Fibroblast of the aortic adventitia (primary cell): ENCODE measurements at regions not wholly inside any gene's neighbourhood (a gene's known extent, or its start where the extent isn't known, plus 50 kb on each side); places are given as distances from the start of the nearest gene placed in this dataset.

Source experiments
- DNase-seq: peaks from one replicate; pipeline ENCODE4 v3.0.0-alpha.2; 2010; ENCODE audit warnings: low read depth
- H3K4me3 ChIP-seq: 2 replicates; pipeline ENCODE4 v1.5.1; 2011; ENCODE audit warnings: low read depth, mild to moderate bottlenecking, control low read depth, low read length, moderate library complexity
- CTCF ChIP-seq: IDR thresholded peaks from 2 replicates; pipeline ENCODE4 v1.5.1; 2011; ENCODE audit warnings: mild to moderate bottlenecking, low read length, control low read depth, inconsistent platforms; ENCODE audit not compliant: insufficient read depth

GRCh38 chr1:203926025-203926540 lies 64.7 kb downstream of the SNRPE start:
- no peak overlapping the region for H3K4me3 ChIP-seq
- peak; percentile 91 for DNase-seq
- TF ChIP-seq CTCF: no peak

DNA sequence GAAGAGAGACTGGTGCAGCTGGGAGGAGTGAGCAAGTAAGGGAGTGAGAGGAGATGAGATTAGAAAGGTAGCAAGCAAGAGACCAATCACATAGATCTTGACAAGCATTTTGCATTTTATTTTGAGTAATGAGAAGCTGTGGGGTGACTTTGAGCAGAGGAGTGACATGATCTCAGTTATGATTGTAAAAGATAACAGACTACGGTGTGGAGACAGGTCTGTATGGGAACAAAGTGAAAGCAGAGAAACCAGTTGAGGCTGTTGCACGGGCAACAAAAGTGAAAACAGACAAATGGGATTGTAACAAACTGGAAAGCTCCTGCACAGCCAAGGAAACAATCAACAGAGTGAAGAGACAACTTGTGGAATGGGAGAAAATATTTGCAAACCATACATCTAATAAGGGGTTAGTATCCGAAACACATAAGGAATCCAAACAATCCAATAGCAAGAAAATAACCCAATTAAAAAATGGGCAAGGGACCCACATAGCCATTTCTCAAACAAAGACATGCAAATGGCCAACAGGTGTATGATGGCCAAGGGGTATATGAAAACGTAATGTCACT lies 68.4 kb downstream of the SNRPE start:
- no peak overlapping the region for H3K4me3 ChIP-seq
- no peak for TF ChIP-seq CTCF
- DNase-seq: no peak

GRCh38 chr1:203930342-203930741 lies 68.9 kb downstream of the SNRPE start:
- no peak for TF ChIP-seq CTCF
- peak; percentile 75 for DNase-seq
- no peak overlapping the region for H3K4me3 ChIP-seq

GRCh38 chr1:203931953-203932352 lies 70.6 kb downstream of the SNRPE start:
- no peak for DNase-seq
- TF ChIP-seq CTCF: no peak
- H3K4me3 ChIP-seq: no peak overlapping the region

- no peak for TF ChIP-seq CTCF
- DNase-seq: no peak
- no peak overlapping the region for H3K4me3 ChIP-seq
These were observed 71.2 kb downstream of the SNRPE start for GRCh38 chr1:203932556-203932955.

DNA sequence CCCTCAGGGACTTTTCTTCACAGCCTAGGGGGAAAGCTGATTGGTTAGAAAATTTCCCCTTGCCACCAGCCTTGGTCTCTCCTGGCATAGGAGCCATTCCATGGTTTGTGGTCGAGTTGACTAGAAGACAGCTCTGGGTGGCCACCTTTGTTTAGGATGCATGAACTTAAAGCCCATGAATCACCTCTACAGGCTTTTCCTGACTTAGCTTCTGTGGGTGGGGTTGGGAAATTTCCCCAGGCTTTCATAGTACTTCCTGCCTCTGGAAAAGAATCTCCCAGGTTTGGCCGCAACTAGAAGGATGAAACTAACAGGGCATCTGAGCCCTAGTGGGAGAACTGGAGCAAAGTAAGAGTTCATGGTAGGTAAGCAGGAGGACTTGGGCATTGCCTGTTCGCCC lies 72.6 kb downstream of the SNRPE start:
- no peak for DNase-seq
- TF ChIP-seq CTCF: no peak
- no peak overlapping the region for H3K4me3 ChIP-seq

DNA sequence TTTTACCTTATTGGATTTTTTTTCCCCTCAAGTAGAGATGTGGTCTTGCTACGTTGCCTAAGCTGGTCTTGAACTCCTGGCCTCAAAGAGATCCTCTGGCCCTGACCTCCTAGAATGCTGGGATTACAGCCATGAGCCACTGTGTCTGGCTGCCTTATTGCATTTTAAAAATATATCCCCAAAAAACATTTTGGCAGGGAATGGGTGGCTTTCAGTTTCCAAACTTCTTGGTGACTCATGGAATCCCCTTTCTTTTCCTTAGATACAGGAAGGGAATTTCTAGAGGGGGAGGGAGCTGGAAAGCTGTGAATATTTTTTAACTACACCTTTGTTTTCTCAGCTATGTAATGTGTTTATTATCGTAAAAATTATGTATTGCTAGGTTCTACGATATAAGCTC lies 73.3 kb downstream of the SNRPE start:
- no peak for TF ChIP-seq CTCF
- H3K4me3 ChIP-seq: no peak overlapping the region
- peak; percentile 78 for DNase-seq
